ENCODE measurements at regions not wholly inside any gene's neighbourhood (a gene's known extent, or its start where the extent isn't known, plus 50 kb on each side); places are given as distances from the start of the nearest gene placed in this dataset.

- CTCF ChIA-PET (ENCODE audit: low intra/inter-chr PET ratio, low total read pairs), result no interaction called here
- ATAC-seq (no peak), DNase-seq (ENCODE audit: low spot score) (no peak), FAIRE-seq (no peak)
- H3K4me1 ChIP-seq (ENCODE audit: insufficient read depth, low read length), result peaks cover 4% of the 10 kb centered on the region
- H3K9me3 ChIP-seq (ENCODE audit: low read length), result no peaks in the 10 kb centered on the region
- in situ Hi-C loops (cut with HindIII; ENCODE audit: extremely low pct_ligation_motif_present, low pct_unique_long_range_greater_than_20kb), result no loop called here
- no peak overlapping the region for H3K4me2 ChIP-seq (ENCODE audit: low read depth, low read length)
- no peak overlapping the region for H3K9ac ChIP-seq (ENCODE audit: insufficient read depth, low read depth, low read length)
- no peak overlapping the region for H3K27ac ChIP-seq (ENCODE audit: extremely low read length, insufficient read depth, low read length)
- H3K4me3 ChIP-seq (replicated peaks in 1 of 3; ENCODE audit: insufficient read depth in 1 of 3, low read depth in 2 of 3, low read length in 3 of 3), result no peak overlapping the region
- no peaks in the 10 kb centered on the region; a peak in 1 of 5 replicates for H3K27me3 ChIP-seq (ENCODE audit: control insufficient read depth in 1 of 2, insufficient read depth in 2 of 2, low read length in 2 of 2)
- no peaks in the 10 kb centered on the region for H4K20me1 ChIP-seq (ENCODE audit: insufficient read depth, low read length)
- no TSS peak for BruUV-seq (replicated peaks)
- intact Hi-C loops (cut with micrococcal nuclease; ENCODE audit: unreplicated experiment), result no loop called here
- WGBS (ENCODE audit: low lambda C conversion rate), result 0% methylated on average over 1 of the region's 1 CpG
- H2AFZ ChIP-seq (ENCODE audit: low read length), result no peak overlapping the region
- POLR2A ChIA-PET, result no interaction called here
- no peaks in the 10 kb centered on the region for H3K36me3 ChIP-seq (replicated peaks in 1 of 2; ENCODE audit: control insufficient read depth in 1 of 2, insufficient read depth in 2 of 2, low read length in 2 of 2)
- H3K79me2 ChIP-seq (ENCODE audit: insufficient read depth, low read length), result no peaks in the 10 kb centered on the region
- TF ChIP-seq ZNF350 (CRISPR knock-in tag; IDR thresholded peaks at IDR 0.05; ENCODE audit: borderline replicate concordance, low read depth), result no peak
- TF ChIP-seq PAXIP1 (CRISPR knock-in tag; conservative IDR thresholded peaks at IDR 0.05), result no peak
- TF ChIP-seq PRDM10 (CRISPR knock-in tag; IDR thresholded peaks at IDR 0.05; ENCODE audit: low read depth), result no peak
- no peak for TF ChIP-seq ZNF512B (CRISPR knock-in tag; IDR thresholded peaks at IDR 0.05; ENCODE audit: borderline replicate concordance)
- TF ChIP-seq NPAS2 (CRISPR knock-in tag; IDR thresholded peaks at IDR 0.05; ENCODE audit: borderline replicate concordance), result no peak
- TF ChIP-seq ATF5 (CRISPR knock-in tag; IDR thresholded peaks at IDR 0.05; ENCODE audit: low read depth), result no peak
- TF ChIP-seq SOX6 (IDR thresholded peaks at IDR 0.05), result no peak
- no peak for TF ChIP-seq SOX6 (CRISPR knock-in tag; IDR thresholded peaks at IDR 0.05)
- TF ChIP-seq SRF (IDR thresholded peaks at IDR 0.05; ENCODE audit: low read depth, low read length), result no peak
- no peak for TF ChIP-seq HMGXB4 (CRISPR knock-in tag; IDR thresholded peaks at IDR 0.05; ENCODE audit: borderline replicate concordance in 1 of 2, low read depth in 1 of 2)
Observed at GRCh38 chr2:5379811-5380210, 312.4 kb upstream of the SOX11 start.
